GM12872 (cell line): ENCODE measurements at regions not wholly inside any gene's neighbourhood (a gene's known extent, or its start where the extent isn't known, plus 50 kb on each side); places are given as distances from the start of the nearest gene placed in this dataset.

ENCODE experiments used
- CTCF ChIP-seq: IDR thresholded peaks from 3 replicates; pipeline ENCODE4 v1.5.1; 2011; ENCODE audit warnings: low read depth, mild to moderate bottlenecking, low read length, moderate library complexity; ENCODE audit not compliant: insufficient read depth

- no peak for TF ChIP-seq CTCF
Observed at GRCh38 chr1:4101459-4102161, 201.5 kb upstream of the C1orf174 start.

GRCh38 chr1:4105300-4105880 is 205.3 kb upstream of the C1orf174 start:
- no peak for TF ChIP-seq CTCF

GRCh38 chr1:4106731-4107130 is 206.7 kb upstream of the C1orf174 start:
- no peak for TF ChIP-seq CTCF

GRCh38 chr1:4107291-4107690 is 207.2 kb upstream of the C1orf174 start:
- no peak for TF ChIP-seq CTCF

GRCh38 chr1:4108331-4108730 is 208.3 kb upstream of the C1orf174 start:
- no peak for TF ChIP-seq CTCF

- TF ChIP-seq CTCF = no peak
Observed at GRCh38 chr1:4108758-4109627, 208.9 kb upstream of the C1orf174 start.

- TF ChIP-seq CTCF = no peak
Observed at GRCh38 chr1:4109628-4109940, 209.5 kb upstream of the C1orf174 start.
